ENCODE measurements at regions not wholly inside any gene's neighbourhood (a gene's known extent, or its start where the extent isn't known, plus 50 kb on each side); places are given as distances from the start of the nearest gene placed in this dataset.

DNA sequence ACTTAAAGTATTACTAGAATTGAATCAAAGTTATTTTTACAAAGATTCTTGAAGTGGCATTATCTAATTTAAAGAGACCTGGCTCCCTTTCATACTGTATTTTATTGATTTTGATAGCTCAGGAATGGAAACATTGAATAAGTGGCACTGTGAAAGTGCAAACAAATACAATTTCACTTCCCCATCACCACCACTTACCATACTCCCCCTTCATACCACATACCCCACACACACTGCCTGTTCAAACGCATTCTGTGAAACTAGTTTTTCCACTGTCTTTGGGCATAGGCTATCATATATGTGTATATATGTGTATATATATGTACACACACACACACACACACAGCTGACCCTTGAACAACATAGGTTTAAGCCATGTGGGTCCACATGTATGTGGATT, 62.1 kb upstream of the ATG10 start:
- no peaks in the 10 kb centered on the region for H3K36me3 ChIP-seq (replicated peaks in 1 of 2; ENCODE audit: control insufficient read depth in 1 of 2, insufficient read depth in 2 of 2, low read length in 2 of 2)
- FAIRE-seq (no peak), DNase-seq (ENCODE audit: low spot score) (no peak), ATAC-seq (no peak)
- H3K4me1 ChIP-seq (ENCODE audit: insufficient read depth, low read length), result no peaks in the 10 kb centered on the region
- H3K79me2 ChIP-seq (ENCODE audit: insufficient read depth, low read length), result no peaks in the 10 kb centered on the region
- intact Hi-C loops (cut with micrococcal nuclease; ENCODE audit: unreplicated experiment), result no loop called here
- H3K4me2 ChIP-seq (ENCODE audit: low read depth, low read length), result no peak overlapping the region
- BruUV-seq (replicated peaks), result no TSS peak
- no peak overlapping the region for H3K4me3 ChIP-seq (replicated peaks in 1 of 3; ENCODE audit: insufficient read depth in 1 of 3, low read depth in 2 of 3, low read length in 3 of 3)
- no peaks in the 10 kb centered on the region; a peak in 1 of 5 replicates for H3K27me3 ChIP-seq (ENCODE audit: control insufficient read depth in 1 of 2, insufficient read depth in 2 of 2, low read length in 2 of 2)
- ChIA-PET POLR2A (no interaction called here), CTCF (ENCODE audit: low intra/inter-chr PET ratio, low total read pairs) (no interaction called here)
- WGBS (ENCODE audit: low lambda C conversion rate), result 7% methylated on average over 1 of the region's 1 CpG
- TF ChIP-seq, protein P1, sequence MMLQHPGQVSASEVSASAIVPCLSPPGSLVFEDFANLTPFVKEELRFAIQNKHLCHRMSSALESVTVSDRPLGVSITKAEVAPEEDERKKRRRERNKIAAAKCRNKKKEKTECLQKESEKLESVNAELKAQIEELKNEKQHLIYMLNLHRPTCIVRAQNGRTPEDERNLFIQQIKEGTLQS (CRISPR knock-in tag; IDR thresholded peaks at IDR 0.05), result no peak
- TF ChIP-seq ZNF335 (CRISPR knock-in tag; IDR thresholded peaks at IDR 0.05), result no peak
- TF ChIP-seq ZNF772 (CRISPR knock-in tag; IDR thresholded peaks at IDR 0.05), result no peak
- no peak for TF ChIP-seq ZNF629 (CRISPR knock-in tag; conservative IDR thresholded peaks at IDR 0.05)
- no peak for TF ChIP-seq SP2 (CRISPR knock-in tag; IDR thresholded peaks at IDR 0.05)
- H3K9ac ChIP-seq (ENCODE audit: insufficient read depth, low read depth, low read length), result no peak overlapping the region
- no peaks in the 10 kb centered on the region for H4K20me1 ChIP-seq (ENCODE audit: insufficient read depth, low read length)
- H2AFZ ChIP-seq (ENCODE audit: low read length), result no peak overlapping the region
- no peaks in the 10 kb centered on the region for H3K9me3 ChIP-seq (ENCODE audit: low read length)
- in situ Hi-C loops (cut with HindIII; ENCODE audit: extremely low pct_ligation_motif_present, low pct_unique_long_range_greater_than_20kb), result no loop called here
- H3K27ac ChIP-seq (ENCODE audit: extremely low read length, insufficient read depth, low read length), result no peak overlapping the region

DNA sequence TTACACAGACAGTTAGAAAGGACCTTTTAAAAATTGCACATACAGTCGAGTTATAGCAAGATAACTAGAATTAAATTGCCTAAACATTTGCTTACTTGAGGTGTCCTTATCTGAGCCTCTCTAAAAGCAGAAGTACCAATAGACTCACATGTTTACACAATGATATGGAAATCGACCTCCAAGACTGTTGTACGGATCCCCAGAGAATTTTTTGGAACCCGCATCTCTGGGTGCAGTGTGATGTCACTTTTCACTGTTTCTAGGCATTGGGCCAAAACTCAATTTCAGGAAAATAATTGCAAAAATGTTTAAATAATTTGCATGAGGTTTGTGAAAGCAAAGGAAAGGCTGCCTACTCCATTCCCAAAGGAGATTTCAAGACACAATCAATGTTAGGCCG, 63.1 kb upstream of the ATG10 start:
- H3K4me3 ChIP-seq (replicated peaks in 1 of 3; ENCODE audit: insufficient read depth in 1 of 3, low read depth in 2 of 3, low read length in 3 of 3), result no peak overlapping the region
- no peaks in the 10 kb centered on the region for H4K20me1 ChIP-seq (ENCODE audit: insufficient read depth, low read length)
- ChIA-PET POLR2A (no interaction called here), CTCF (ENCODE audit: low intra/inter-chr PET ratio, low total read pairs) (no interaction called here)
- H3K36me3 ChIP-seq (replicated peaks in 1 of 2; ENCODE audit: control insufficient read depth in 1 of 2, insufficient read depth in 2 of 2, low read length in 2 of 2), result no peaks in the 10 kb centered on the region
- BruUV-seq (replicated peaks), result no TSS peak
- in situ Hi-C loops (cut with HindIII; ENCODE audit: extremely low pct_ligation_motif_present, low pct_unique_long_range_greater_than_20kb) (no loop called here), intact Hi-C loops (cut with micrococcal nuclease; ENCODE audit: unreplicated experiment) (no loop called here)
- H3K27me3 ChIP-seq (ENCODE audit: control insufficient read depth in 1 of 2, insufficient read depth in 2 of 2, low read length in 2 of 2), result no peaks in the 10 kb centered on the region; a peak in 1 of 5 replicates
- H3K9me3 ChIP-seq (ENCODE audit: low read length), result no peaks in the 10 kb centered on the region
- H3K27ac ChIP-seq (ENCODE audit: extremely low read length, insufficient read depth, low read length), result no peak overlapping the region
- TF ChIP-seq ZSCAN25 (CRISPR knock-in tag; IDR thresholded peaks at IDR 0.05) (no peak), ZNF607 (CRISPR knock-in tag; IDR thresholded peaks at IDR 0.05; ENCODE audit: borderline replicate concordance) (no peak), TEAD3 (CRISPR knock-in tag; optimal IDR thresholded peaks at IDR 0.05; ENCODE audit: borderline replicate concordance) (no peak), HES4 (CRISPR knock-in tag; IDR thresholded peaks at IDR 0.05; ENCODE audit: borderline replicate concordance) (no peak), ZNF619 (CRISPR knock-in tag; IDR thresholded peaks at IDR 0.05) (no peak), SP1 (IDR thresholded peaks at IDR 0.05) (no peak), SP1 (CRISPR knock-in tag; IDR thresholded peaks at IDR 0.05) (no peak), SP5 (CRISPR knock-in tag; IDR thresholded peaks at IDR 0.05; ENCODE audit: borderline replicate concordance, low read depth) (no peak), ZNF841 (CRISPR knock-in tag; IDR thresholded peaks at IDR 0.05; ENCODE audit: borderline replicate concordance) (no peak), ZNF12 (CRISPR knock-in tag; IDR thresholded peaks at IDR 0.05) (no peak), MAZ (IDR thresholded peaks at IDR 0.05; ENCODE audit: borderline replicate concordance, low read depth, low read length) (no peak), MAZ (CRISPR knock-in tag; IDR thresholded peaks at IDR 0.05; ENCODE audit: low read depth) (no peak), EZH2 (conservative IDR thresholded peaks at IDR 0.05; ENCODE audit: low read depth, low read length) (no peak), ZNF30 (CRISPR knock-in tag; IDR thresholded peaks at IDR 0.05) (no peak), RELA (CRISPR knock-in tag; IDR thresholded peaks at IDR 0.05) (no peak)
- TF ChIP-seq, protein P2, sequence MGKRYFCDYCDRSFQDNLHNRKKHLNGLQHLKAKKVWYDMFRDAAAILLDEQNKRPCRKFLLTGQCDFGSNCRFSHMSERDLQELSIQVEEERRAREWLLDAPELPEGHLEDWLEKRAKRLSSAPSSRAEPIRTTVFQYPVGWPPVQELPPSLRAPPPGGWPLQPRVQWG (CRISPR knock-in tag; IDR thresholded peaks at IDR 0.05; ENCODE audit: borderline replicate concordance, low read depth), result no peak
- WGBS (ENCODE audit: low lambda C conversion rate), result 23% methylated on average over 5 of the region's 5 CpGs
- no peak for ATAC-seq
- no peak overlapping the region for H2AFZ ChIP-seq (ENCODE audit: low read length)
- H3K79me2 ChIP-seq (ENCODE audit: insufficient read depth, low read length), result no peaks in the 10 kb centered on the region
- H3K4me1 ChIP-seq (ENCODE audit: insufficient read depth, low read length), result no peaks in the 10 kb centered on the region
- H3K9ac ChIP-seq (ENCODE audit: insufficient read depth, low read depth, low read length), result no peak overlapping the region
- no peak overlapping the region for H3K4me2 ChIP-seq (ENCODE audit: low read depth, low read length)
- no peak for DNase-seq (ENCODE audit: low spot score)
- no peak for FAIRE-seq

Measured in HepG2 (cell line).